ENCODE measurements at regions not wholly inside any gene's neighbourhood (a gene's known extent, or its start where the extent isn't known, plus 50 kb on each side); places are given as distances from the start of the nearest gene placed in this dataset.

DNA sequence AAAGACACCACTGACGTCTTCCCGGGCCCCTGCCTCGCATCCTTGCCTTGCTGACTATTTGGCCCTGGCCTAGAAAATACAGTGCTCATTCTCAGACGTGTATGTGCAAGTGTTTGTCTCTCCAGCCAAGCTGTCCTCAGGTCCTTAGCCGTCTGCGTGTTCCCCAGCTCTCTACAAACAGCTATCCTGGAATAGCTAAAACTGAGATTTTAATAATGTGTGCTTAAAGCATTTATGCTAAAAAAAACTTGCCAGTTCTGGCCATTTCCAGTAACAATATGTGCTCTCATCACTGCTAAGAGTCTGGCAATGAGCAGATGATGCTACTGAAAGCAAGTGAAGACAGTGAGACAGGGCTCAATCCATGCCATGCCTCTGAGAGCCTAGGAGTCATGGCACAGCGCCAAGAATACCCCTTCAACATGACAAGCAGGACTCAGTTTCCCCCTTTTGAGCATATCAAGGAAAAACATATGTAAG, 55.7 kb downstream of the IRF2BP2 start:
- peak overlapping the region; percentile 43 to 66 (median 59) for H3K27ac ChIP-seq

DNA sequence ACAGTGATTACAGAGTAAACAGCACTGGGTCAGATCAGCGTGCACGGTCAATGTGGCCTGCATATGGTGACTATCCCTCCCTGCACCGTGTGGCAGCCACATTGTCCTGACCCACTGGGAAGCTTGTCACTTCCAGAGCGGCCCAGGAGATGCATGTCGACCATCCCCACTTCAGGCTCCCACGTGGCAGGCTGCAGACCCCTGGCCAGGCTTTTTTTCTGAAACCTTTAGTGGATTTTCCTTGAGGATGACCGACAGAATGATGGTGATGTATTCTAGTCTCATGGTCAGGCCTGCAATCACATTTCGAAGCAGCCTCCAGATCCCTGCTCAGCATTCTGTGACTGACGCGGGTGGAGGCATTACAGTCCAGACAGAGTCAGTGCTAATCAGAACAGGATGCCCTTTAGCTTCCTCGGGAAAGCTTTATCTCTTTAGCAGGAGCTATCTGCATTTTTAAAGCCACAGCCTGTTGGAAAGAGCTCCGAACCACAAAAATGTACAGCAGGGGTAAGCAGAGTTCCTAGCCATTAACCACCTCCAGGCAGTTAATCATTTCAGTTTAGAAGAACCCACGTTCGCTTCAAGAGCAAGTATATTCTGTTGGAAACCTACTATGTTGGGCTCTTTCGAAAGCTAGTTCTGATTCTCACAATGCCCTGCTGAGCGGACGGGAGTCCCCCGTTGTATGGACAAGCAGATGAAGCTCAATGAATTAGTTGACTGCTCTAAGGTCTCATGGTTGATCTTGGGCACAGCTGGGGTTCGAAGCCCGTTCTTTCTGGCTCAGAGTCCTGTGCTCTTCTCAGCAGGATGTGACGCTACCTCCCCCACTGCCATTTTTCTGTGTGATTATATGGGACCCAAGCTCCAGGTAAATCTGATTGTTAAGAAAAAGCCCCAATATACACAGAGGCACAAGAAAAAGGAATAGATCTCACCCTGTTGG, 56.5 kb downstream of the IRF2BP2 start:
- 73 to 74% methylated on average over 15 to 21 of the region's 21 CpGs for WGBS, 2 donors (ENCODE audit: low coverage in 1 of 2)
- Histone ChIP-seq H3K27ac (peak overlapping the region; percentile 43 to 66 (median 59)), H3K27me3 (no peaks in the 10 kb centered on the region), H3K36me3 (no peaks in the 10 kb centered on the region), H3K9me3 (no peaks in the 10 kb centered on the region), H3K4me1 (peaks cover 0 to 5% (median 4%) of the 10 kb centered on the region in 4 donors), H3K4me3 (no peak overlapping the region)
- TF ChIP-seq, protein P1, sequence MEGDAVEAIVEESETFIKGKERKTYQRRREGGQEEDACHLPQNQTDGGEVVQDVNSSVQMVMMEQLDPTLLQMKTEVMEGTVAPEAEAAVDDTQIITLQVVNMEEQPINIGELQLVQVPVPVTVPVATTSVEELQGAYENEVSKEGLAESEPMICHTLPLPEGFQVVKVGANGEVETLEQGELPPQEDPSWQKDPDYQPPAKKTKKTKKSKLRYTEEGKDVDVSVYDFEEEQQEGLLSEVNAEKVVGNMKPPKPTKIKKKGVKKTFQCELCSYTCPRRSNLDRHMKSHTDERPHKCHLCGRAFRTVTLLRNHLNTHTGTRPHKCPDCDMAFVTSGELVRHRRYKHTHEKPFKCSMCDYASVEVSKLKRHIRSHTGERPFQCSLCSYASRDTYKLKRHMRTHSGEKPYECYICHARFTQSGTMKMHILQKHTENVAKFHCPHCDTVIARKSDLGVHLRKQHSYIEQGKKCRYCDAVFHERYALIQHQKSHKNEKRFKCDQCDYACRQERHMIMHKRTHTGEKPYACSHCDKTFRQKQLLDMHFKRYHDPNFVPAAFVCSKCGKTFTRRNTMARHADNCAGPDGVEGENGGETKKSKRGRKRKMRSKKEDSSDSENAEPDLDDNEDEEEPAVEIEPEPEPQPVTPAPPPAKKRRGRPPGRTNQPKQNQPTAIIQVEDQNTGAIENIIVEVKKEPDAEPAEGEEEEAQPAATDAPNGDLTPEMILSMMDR (IDR thresholded peaks at IDR 0.05) = no peak
- TF ChIP-seq POLR2AphosphoS5 (IDR thresholded peaks at IDR 0.05) (no peak), EP300 (IDR thresholded peaks at IDR 0.05; ENCODE audit: low read depth) (no peak), POLR2A (IDR thresholded peaks at IDR 0.05) (no peak)
- no peak for DNase-seq
- in situ Hi-C loops (cut with MboI; ENCODE audit: low pct_ligation_motif_present in 1 of 4, low pct_unique_long_range_greater_than_20kb in 1 of 4, low sequenced_read_pairs in 3 of 4) = no loop called here
- intact Hi-C loops (cut with DNase I; ENCODE audit: low total_unique reads) = no loop called here

More for the DNA sequence above, 55.7 kb downstream of the IRF2BP2 start:
- 77 to 83% methylated on average over 6 to 7 of the region's 7 CpGs for WGBS, 2 donors (ENCODE audit: low coverage in 1 of 2)
- in situ Hi-C loops (cut with MboI; ENCODE audit: low pct_ligation_motif_present in 1 of 4, low pct_unique_long_range_greater_than_20kb in 1 of 4, low sequenced_read_pairs in 3 of 4) (no loop called here), intact Hi-C loops (cut with DNase I; ENCODE audit: low total_unique reads) (no loop called here)
- no peaks in the 10 kb centered on the region for H3K27me3 ChIP-seq
- H3K36me3 ChIP-seq = no peaks in the 10 kb centered on the region
- no peak for TF ChIP-seq POLR2AphosphoS5 (IDR thresholded peaks at IDR 0.05)
- no peak for TF ChIP-seq POLR2A (IDR thresholded peaks at IDR 0.05)
- no peak for TF ChIP-seq EP300 (IDR thresholded peaks at IDR 0.05; ENCODE audit: low read depth)
- TF ChIP-seq, protein P1 (IDR thresholded peaks at IDR 0.05) = no peak
- DNase-seq = no peak
- no peaks in the 10 kb centered on the region for H3K9me3 ChIP-seq
- H3K4me3 ChIP-seq = no peak overlapping the region
- peaks cover 0 to 5% (median 4%) of the 10 kb centered on the region in 4 donors for H3K4me1 ChIP-seq

DNA sequence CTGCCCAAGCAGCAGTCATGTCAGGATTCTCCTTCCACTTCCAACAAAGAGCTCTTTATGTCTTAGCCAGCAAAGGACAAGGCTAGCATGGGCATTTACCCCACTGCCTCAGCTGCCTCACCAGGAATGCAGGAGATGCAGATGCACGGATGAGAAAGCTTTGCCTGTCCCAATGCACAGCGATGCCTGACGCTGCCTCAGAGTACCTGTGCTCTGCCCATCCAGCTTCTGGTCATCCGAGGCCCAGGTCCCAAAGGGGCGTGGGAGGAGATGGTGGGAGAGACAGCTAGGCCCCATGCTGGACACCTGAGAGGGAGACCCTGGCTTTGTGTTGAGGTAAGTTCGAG, 59.0 kb downstream of the IRF2BP2 start:
- intact Hi-C loops (cut with DNase I; ENCODE audit: low total_unique reads) = no loop called here
- TF ChIP-seq, protein P1 (IDR thresholded peaks at IDR 0.05) = no peak
- no peak for TF ChIP-seq POLR2A (IDR thresholded peaks at IDR 0.05)
- no peak for TF ChIP-seq POLR2AphosphoS5 (IDR thresholded peaks at IDR 0.05)
- TF ChIP-seq EP300 (IDR thresholded peaks at IDR 0.05; ENCODE audit: low read depth) = no peak
- in situ Hi-C loops (cut with MboI; ENCODE audit: low pct_ligation_motif_present in 1 of 4, low pct_unique_long_range_greater_than_20kb in 1 of 4, low sequenced_read_pairs in 3 of 4) = no loop called here
- no peak overlapping the region for H3K4me3 ChIP-seq
- WGBS, 2 donors (ENCODE audit: low coverage in 1 of 2) = 77 to 92% methylated on average over 2 to 6 of the region's 6 CpGs
- no peaks in the 10 kb centered on the region for H3K9me3 ChIP-seq
- DNase-seq = no peak
- H3K27ac ChIP-seq = no peak overlapping the region
- peaks cover 0 to 6% (median 5%) of the 10 kb centered on the region in 4 donors for H3K4me1 ChIP-seq
- no peaks in the 10 kb centered on the region for H3K27me3 ChIP-seq
- no peaks in the 10 kb centered on the region for H3K36me3 ChIP-seq

DNA sequence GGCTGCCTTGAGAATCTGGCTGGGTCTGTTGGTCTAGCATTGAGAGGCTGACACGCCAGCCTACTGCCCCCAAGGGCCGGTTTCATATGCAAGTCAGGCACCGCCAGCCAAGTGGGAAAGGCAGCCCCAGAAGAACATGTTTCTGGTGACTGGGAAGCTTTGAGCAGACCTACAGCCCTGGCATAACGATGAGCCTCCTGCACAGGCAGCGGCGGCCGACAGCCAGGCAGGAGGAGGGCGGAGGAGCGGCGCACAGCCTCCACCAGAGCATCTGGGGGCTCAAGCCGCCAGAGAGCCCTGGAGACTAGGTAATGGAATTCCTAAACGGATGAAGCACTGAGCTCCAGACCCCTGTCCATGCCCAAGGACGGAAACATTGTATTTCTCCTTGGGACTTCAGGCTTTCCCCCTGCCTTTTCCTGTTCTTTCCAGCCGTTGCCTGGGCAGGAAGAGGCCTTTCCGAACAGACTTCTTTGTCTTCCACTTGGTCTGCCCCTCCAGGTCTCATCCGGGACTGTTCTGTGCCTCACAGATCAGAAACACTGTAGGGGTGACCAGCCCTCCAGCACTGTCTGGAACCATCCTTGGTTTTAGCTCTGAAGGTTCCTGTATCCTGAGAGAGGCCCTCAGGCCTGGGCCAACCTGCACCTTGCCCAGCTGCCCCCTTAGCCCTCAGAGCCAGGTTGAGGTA, 59.5 kb downstream of the IRF2BP2 start:
- no peak overlapping the region for H3K4me3 ChIP-seq
- no peaks in the 10 kb centered on the region for H3K9me3 ChIP-seq
- TF ChIP-seq, protein P1 (IDR thresholded peaks at IDR 0.05) = no peak
- no peak for TF ChIP-seq EP300 (IDR thresholded peaks at IDR 0.05; ENCODE audit: low read depth)
- TF ChIP-seq POLR2A (IDR thresholded peaks at IDR 0.05) = no peak
- no peak for TF ChIP-seq POLR2AphosphoS5 (IDR thresholded peaks at IDR 0.05)
- H3K36me3 ChIP-seq = no peaks in the 10 kb centered on the region
- no peak overlapping the region for H3K27ac ChIP-seq
- H3K4me1 ChIP-seq = peaks cover 5 to 11% (median 10%) of the 10 kb centered on the region in 4 donors
- in situ Hi-C loops (cut with MboI; ENCODE audit: low pct_ligation_motif_present in 1 of 4, low pct_unique_long_range_greater_than_20kb in 1 of 4, low sequenced_read_pairs in 3 of 4) = no loop called here
- DNase-seq = no peak
- H3K27me3 ChIP-seq = no peaks in the 10 kb centered on the region
- intact Hi-C loops (cut with DNase I; ENCODE audit: low total_unique reads) = no loop called here
- 79 to 89% methylated on average over 3 to 16 of the region's 16 CpGs for WGBS, 2 donors (ENCODE audit: low coverage in 1 of 2)
